NCI-H460 (cell line): ENCODE measurements at regions not wholly inside any gene's neighbourhood (a gene's known extent, or its start where the extent isn't known, plus 50 kb on each side); places are given as distances from the start of the nearest gene placed in this dataset.
"Not testable (repeated sequence)": the region's sequence is repeated elsewhere in the genome, so short reads cannot be mapped to it uniquely, and the experiment has no call there.

Experiments used
- DNase-seq: peaks from one replicate; pipeline ENCODE4 v3.0.0-alpha.2; 2016; ENCODE audit warnings: low read depth; ENCODE audit errors: extremely low read depth

- DNase-seq, result no peak
Observed at GRCh38 chr7:131625817-131626372, 69.5 kb upstream of the PODXL start.

DNA sequence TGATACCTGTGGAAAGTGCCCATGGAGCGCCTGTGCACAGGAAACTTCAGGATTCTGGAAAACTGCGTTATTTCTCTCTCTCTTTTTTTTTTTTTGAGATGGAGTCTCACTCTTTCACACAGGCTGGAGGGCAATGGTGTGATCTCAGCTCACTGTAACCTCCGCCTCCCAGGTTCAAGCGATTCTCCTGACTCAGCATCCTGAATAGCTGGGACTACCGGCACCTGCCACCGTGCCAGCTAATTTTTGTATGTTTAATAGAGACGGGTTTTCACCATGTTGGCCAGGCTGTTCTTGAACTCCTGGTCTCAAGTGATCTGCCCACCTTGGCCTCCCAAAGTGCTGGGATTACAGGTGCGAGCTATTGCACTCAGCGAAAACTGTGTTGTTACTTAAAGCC, 68.9 kb upstream of the PODXL start:
- not testable (repeated sequence) for DNase-seq

GRCh38 chr7:131624536-131624935, 68.1 kb upstream of the PODXL start:
- no peak for DNase-seq

DNA sequence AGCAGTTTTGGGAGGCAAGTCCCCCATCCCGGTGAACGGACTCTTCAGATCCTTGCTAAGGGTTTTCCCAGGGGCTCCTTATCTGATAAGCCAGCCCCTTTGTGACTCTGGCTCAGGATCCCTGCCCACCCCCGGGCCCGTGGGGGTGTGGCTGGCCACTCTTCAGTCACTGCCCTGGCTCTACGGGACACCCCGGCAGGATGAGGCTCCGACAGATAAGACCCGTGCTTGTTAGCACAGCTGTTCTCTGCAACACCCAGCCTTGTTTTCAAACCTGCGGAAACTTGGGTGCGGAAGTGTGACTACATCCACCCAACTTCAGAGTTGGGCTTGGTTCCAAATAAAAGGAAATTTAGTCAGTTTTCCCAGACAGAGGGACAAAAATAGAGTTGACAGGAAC, 66.7 kb upstream of the PODXL start:
- no peak for DNase-seq

DNA sequence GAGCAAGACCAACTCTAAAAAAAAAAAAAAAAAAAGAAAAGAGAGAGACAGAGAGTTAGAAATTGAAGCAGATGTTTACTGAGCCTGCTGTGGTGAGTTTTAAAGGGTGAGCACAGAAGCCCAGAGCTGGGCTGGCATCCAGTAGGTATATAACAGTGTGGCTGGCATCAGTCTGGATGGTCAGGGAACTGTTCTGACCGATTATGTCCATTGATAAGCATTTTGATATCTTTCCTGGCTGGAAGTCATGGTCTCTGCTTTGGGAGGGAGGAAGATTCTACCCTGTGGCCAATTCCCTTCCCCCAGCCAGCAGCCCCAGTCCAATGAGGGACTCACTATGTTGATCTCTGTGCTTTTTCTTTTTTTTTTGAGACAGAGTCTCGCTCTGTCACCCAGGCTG, 65.2 kb upstream of the PODXL start:
- no peak for DNase-seq

DNA sequence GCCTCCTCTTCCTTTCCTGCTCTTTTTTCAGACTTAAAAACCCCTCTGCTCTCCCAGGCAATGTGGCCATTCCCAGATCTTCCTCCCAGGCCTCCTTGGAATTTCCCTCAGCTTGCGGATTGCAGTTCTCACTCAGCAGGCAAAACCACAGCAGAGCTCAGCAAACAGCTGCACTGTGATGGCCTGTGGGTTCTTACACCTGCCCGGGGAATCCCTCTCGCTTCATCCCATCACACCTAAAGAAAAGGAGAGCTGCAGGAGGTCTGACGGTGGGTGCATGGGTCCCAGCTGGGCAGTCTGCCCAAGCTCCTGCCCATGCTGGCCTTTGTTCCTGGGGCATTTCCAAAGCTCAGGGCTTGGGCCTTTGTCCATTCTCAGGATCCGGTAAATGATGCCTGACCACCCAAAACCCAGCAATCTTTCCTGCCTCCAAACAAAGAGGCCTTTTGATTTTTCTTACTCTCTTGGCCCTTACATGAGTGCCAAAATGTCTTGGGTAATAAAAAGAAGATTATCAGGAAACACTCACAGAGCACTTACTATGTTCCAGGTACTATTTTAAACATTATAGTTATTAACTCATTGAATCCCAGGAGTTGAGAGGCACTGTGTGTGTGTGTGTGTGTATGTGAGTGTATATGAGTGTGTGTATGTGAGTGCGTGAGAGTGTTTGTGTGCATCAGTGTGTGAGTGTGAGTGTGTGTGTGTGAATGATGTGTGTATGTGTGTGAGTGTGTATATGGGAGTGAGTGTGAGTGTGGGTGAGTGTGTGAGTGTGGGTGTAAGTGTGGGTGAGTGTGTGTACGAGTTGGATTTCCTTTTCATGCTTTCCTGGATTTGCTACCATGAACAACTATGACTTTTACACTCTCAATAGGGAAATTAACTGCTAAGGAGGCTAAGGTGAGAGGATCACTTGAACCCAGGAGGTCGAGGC, 64.5 kb upstream of the PODXL start:
- no peak for DNase-seq

DNA sequence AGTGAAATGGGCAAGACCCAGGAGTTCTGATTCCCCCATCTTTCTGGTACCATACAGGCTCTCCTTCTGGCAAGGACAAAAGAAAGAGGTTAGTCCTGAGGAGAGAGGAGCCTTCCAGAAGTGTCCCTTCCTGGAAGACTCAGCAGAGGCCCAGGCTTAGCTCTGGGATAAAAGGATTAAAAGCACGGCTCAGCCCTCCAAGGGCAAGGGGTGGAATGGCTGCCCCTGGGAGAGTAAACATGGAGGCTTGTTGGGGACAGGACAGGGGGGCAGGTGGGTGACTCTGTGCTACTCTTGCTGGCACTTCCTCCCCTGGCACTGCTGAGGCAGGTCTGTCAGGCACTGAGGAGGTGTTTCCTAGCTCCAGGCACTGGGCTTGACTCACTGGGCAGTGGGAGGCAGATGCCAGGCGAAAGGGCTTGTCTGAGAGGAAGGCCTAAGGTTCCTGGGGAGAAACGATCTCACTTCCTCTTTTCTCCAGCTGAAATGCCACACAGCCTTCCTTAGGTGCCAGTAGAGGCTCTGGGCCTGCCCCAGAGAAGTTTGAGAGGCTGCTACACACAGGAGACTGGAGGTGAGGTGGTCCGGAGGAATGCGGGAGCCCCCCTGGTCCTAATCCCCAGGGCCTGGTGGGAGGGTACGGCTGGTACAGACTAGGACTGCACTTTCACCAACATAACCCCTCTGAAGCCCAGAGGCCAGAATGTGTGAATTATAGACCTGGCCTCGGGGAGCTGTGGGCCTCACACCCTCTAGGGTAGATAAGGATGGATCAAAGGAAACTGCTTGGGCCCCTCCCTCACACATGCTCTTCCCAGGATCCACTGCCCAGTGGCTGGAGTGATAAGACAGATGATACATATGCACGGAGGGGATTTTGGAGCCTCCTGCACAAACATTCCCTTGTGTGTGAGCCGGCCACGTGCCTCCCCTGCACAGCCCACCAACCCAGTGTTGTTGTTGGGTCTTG, 63.2 kb upstream of the PODXL start:
- DNase-seq, result no peak

DNA sequence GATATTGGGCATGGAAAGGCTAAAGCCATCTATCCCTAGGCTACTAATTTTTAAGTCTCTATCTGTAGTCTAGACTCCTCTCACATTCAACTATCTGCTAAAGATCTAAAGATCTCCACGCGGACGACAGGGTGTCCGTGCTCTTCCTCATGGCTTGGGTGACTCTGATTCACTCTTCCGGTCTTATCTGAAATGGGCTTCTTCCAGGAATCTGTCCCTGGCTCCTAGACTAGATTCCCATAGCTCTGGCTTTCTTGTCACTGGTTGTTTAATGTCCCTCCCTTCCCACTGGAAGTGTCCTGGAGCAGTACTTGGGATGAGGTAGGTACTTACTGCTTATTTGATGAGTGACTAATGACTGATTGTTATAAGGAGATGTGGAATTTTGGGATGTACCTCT, 62.0 kb upstream of the PODXL start:
- DNase-seq, result no peak

DNA sequence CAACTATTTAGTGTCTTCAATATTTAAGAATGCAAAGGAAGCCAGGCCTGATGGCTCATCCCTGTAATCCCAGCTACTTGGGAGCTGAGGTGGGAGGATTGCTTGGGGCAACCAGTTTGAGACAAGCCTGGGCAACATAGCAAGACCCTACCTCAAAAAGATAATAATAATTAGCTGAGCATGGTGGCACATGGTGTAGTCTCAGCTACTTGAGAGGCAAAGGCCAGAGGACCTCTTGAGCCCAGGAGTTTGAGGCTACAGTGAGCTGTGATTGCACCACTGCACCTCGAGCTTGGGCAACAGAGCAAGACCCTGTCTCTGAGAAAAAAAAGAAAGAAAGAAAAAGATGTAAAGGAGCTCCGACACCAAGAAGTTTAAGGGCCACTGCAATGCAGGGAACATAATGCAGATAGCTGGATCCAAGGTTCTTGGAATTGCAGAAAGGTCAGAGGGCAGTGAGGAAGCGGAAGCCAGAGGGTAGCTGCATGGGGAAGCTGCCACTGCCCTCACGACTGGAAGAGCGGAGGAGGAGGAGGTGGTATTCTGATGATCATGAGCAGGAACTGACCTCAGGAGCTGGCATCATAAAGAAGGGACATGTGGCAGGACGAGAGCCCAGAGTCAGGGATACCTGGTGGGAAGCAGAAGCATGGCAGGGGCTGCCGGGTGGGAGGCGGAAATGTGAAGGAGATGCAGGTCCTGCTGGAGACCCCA, 60.2 kb upstream of the PODXL start:
- DNase-seq, result no peak

DNA sequence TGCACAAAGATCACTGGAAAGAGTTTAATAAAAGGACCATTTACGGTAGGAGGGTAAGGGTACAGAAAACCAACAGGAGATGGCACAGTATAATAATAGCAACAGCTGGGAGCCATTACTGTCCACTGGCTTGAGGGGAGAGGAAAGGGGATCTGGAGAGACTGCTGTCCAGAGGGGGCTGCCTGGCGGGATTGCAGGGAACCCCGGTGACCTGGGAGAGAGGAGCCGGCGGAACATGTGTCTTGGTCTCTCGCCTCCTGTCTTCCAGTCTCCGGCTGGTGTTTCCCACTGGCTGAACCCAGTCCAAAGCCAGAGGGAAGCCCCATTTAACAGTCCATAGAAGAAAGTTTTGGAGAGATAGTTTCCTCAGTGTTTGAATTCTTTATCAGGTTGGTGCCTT, 57.5 kb upstream of the PODXL start:
- no peak for DNase-seq

DNA sequence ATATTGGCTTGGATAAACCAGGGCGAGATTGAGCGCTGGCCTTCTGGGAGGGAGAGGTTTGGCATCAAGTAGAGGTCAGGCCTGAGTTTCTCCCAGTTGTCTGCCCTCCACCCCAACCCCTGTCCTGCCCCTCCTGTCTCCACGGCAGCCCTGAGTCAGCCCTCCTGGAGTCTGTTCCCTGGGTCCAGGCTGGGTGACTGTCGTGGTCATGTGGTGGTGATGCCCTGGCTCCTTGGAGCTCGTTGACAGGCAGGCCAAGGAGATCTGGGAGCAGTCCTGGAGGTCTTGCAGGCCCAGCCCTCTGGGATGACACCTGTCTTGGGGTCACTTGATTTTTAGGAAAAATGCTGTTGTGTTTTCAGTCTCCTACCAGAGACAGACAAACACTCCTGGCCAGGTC, 53.6 kb upstream of the PODXL start:
- DNase-seq, result no peak

GRCh38 chr7:131608116-131608500, 51.7 kb upstream of the PODXL start:
- DNase-seq, result no peak

DNA sequence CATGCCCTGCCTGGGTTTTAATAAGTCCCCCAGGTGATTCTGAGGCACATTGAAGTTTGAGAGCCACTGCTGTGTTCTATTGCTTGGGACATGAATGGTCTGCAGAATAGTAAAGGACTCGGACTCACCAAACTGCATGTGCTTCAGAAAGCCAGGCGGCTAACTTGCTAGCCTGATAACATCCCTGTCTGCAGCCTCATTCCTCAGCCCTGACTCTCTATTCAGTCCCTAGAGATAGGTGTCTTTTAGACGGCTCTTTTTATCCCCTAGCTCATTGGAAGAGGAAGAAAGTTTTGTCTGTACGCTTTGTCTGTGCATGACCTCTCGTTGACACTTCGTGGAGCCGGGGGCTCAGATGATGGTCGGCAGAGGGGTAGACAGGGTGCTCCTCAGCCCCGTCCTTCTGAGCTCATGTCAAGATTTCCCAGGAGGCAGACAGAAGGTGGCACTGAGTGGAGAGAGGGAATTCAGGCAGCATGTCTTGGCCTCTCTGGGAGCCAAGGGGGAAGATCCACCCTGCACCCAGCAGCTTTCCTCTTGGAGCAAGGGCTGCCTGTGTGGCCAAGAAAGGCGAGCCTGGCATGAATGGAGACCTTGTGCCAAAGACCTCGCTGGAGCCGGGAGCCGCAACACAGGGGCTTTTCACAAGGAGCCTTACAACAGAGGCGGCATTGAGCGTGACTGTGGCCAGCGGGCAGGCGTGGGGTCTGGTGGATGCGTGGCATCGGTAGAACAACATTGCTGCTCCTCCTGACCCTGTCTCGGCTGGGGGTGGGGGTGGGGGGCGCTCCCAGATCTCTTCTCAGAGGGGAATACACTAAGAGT, 51.1 kb upstream of the PODXL start:
- DNase-seq, result no peak

GRCh38 chr7:131606346-131607290, 50.2 kb upstream of the PODXL start:
- no peak for DNase-seq
